MCF 10A (cell line): ENCODE measurements at regions not wholly inside any gene's neighbourhood (a gene's known extent, or its start where the extent isn't known, plus 50 kb on each side); places are given as distances from the start of the nearest gene placed in this dataset.

ENCODE experiments used
- BruUV-seq: library from RNA; stranded (reverse); fragments of 400-500 nt; replicated peaks from 2 replicates; lab custom pipeline; 2021; lab: Mats Ljungman, UMichigan
- CTCF ChIA-PET: fragments of 300-600 bp; sonication (Branson Sonifier 250); formaldehyde crosslinking; extraction: SDS; loops from one replicate; lab custom pipeline; 2021; ENCODE audit warnings: antibody characterized with exemption, inconsistent platforms; lab: Yijun Ruan, JAX
- POLR2A ChIA-PET: fragments of 300-600, 350-650 bp; sonication (Branson Sonifier 250); formaldehyde crosslinking; extraction: SDS; loops from one replicate; lab custom pipeline; 2020; ENCODE audit warnings: antibody characterized with exemption, inconsistent platforms; lab: Yijun Ruan, JAX
- DNase-seq: peaks from one replicate; pipeline ENCODE4 v3.0.0-alpha.2; 2018; ENCODE audit not compliant: unreplicated experiment
- H3K27ac Mint-ChIP-seq: one replicate; pipeline ENCODE4 v1.8.0; 2022; ENCODE audit warnings: mild to moderate bottlenecking, low read depth, mixed read lengths; ENCODE audit not compliant: unreplicated experiment
- H3K27me3 Mint-ChIP-seq: one replicate; pipeline ENCODE4 v1.8.0; 2022; ENCODE audit warnings: mixed read lengths; ENCODE audit not compliant: insufficient read depth, unreplicated experiment
- H3K36me3 Mint-ChIP-seq: one replicate; pipeline ENCODE4 v1.8.0; 2022; ENCODE audit warnings: mild to moderate bottlenecking, moderate library complexity, mixed read lengths; ENCODE audit not compliant: insufficient read depth, unreplicated experiment
- H3K4me1 Mint-ChIP-seq: one replicate; pipeline ENCODE4 v1.8.0; 2022; ENCODE audit warnings: mixed read lengths; ENCODE audit not compliant: insufficient read depth, unreplicated experiment
- H3K4me3 Mint-ChIP-seq: one replicate; pipeline ENCODE4 v1.8.0; 2022; ENCODE audit warnings: mild to moderate bottlenecking, moderate library complexity, mixed read lengths; ENCODE audit not compliant: unreplicated experiment
- H3K9me3 Mint-ChIP-seq: one replicate; pipeline ENCODE4 v1.8.0; 2022; ENCODE audit warnings: mixed read lengths; ENCODE audit not compliant: unreplicated experiment
- intact Hi-C: fragments of 100-400 bp; cut with micrococcal nuclease; formaldehyde crosslinking; loops from 2 replicates; pipeline ENCODE4 v1.14.1; 2022
- TF ChIP-seq, protein P1 (sequence below): fragments of 200-600 bp; IDR thresholded peaks from one replicate; pipeline ENCODE4 v1.8.0; 2022; ENCODE audit warnings: antibody characterized with exemption, mild to moderate bottlenecking; ENCODE audit not compliant: unreplicated experiment

DNA sequence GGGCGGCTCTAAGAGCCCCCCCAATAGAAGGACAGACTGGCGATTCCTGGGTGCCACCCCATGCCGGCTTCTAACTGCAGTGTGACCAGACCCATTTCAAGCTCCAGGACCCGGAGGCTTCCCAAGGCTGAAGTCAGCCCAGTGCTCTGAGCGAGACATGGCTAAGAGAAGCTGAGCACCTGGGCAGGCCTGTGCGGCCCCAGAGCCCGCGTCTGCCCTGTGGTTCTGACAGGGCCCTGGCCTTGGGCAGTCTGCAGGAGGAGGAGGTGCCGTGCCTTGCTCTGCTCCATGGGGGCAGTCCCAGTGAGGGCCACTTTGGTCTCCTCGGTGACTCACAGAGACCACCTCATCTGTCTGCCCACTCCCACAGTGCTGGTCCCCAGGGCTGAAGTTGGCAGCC is 1314.2 kb downstream of the BRD1 start:
- TF ChIP-seq, protein P1, sequence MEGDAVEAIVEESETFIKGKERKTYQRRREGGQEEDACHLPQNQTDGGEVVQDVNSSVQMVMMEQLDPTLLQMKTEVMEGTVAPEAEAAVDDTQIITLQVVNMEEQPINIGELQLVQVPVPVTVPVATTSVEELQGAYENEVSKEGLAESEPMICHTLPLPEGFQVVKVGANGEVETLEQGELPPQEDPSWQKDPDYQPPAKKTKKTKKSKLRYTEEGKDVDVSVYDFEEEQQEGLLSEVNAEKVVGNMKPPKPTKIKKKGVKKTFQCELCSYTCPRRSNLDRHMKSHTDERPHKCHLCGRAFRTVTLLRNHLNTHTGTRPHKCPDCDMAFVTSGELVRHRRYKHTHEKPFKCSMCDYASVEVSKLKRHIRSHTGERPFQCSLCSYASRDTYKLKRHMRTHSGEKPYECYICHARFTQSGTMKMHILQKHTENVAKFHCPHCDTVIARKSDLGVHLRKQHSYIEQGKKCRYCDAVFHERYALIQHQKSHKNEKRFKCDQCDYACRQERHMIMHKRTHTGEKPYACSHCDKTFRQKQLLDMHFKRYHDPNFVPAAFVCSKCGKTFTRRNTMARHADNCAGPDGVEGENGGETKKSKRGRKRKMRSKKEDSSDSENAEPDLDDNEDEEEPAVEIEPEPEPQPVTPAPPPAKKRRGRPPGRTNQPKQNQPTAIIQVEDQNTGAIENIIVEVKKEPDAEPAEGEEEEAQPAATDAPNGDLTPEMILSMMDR: no peak
- Mint-ChIP-seq H3K4me1 (no peaks in the 10 kb centered on the region), H3K36me3 (no peaks in the 10 kb centered on the region), H3K9me3 (peaks cover 30% of the 10 kb centered on the region), H3K27ac (no peak overlapping the region), H3K4me3 (no peak overlapping the region), H3K27me3 (no peaks in the 10 kb centered on the region)
- POLR2A ChIA-PET: no interaction called here
- DNase-seq: no peak
- BruUV-seq: no TSS peak
- CTCF ChIA-PET: interaction anchor here (0.6 to 0.8 kb wide), 2 partner anchors 11 to 21 kb away, joined by 3 to 4 read pairs; no protein-coding TSS in a partner anchor
- intact Hi-C loops: no loop called here

DNA sequence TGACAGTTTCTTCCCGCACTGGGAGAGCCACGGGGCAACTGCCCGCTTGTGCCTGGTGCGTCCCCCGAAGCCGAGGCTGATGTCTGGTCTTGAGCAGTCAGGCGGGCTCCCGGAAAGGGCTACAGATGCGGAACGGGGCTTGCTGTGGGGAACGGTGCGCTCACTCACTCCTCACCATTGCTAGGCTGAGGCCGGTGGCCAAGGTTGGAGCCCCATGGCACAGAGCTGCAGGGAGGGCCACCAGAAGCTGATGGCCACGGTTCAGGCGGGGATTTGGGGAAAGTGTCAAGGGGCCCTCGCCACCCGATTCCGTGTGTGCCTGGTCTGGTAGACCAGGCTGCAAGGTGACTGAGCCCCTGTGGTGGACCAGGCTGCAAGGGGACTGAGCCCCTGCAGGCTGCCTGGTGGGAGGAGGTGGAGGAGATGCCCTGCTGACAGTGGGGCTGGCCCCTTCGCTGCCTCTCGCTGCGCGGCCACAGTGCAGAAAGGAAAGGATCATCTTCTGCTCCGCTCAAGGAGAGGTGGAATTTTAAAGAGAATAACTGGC is 1315.8 kb downstream of the BRD1 start:
- no peaks in the 10 kb centered on the region for H3K4me1 Mint-ChIP-seq
- TF ChIP-seq, protein P1: no peak
- intact Hi-C loops: no loop called here
- H3K36me3 Mint-ChIP-seq: no peaks in the 10 kb centered on the region
- no peak for DNase-seq
- H3K27ac Mint-ChIP-seq: no peak overlapping the region
- H3K27me3 Mint-ChIP-seq: no peaks in the 10 kb centered on the region
- BruUV-seq: no TSS peak
- peaks cover 34% of the 10 kb centered on the region for H3K9me3 Mint-ChIP-seq
- H3K4me3 Mint-ChIP-seq: no peak overlapping the region
- ChIA-PET POLR2A (no interaction called here), CTCF (no interaction called here)

DNA sequence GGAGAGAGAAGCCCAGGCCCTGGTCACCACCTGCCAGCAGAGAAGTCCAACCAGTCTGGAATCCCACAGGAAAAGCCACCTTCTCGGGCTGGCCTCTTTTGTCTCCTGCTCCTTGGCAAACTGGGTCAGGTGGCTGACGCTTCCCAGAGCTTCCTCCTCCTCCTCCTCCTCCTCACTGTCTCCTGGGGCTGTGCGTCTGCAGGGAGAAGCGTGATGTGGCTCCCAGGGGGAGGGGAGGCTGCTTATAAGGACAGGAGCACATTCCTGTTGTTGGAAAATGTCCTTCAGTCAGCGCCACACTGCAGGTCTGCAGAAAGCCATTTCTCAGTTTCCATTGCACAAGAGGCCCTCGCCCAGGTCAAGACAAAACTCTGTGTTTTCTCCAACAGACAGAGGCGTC is 1316.5 kb downstream of the BRD1 start:
- Mint-ChIP-seq H3K27ac (no peak overlapping the region), H3K4me1 (no peaks in the 10 kb centered on the region), H3K4me3 (no peak overlapping the region), H3K27me3 (no peaks in the 10 kb centered on the region), H3K9me3 (peaks cover 37% of the 10 kb centered on the region), H3K36me3 (no peaks in the 10 kb centered on the region)
- intact Hi-C loops: no loop called here
- BruUV-seq: no TSS peak
- ChIA-PET CTCF (no interaction called here), POLR2A (no interaction called here)
- TF ChIP-seq, protein P1: no peak
- no peak for DNase-seq

DNA sequence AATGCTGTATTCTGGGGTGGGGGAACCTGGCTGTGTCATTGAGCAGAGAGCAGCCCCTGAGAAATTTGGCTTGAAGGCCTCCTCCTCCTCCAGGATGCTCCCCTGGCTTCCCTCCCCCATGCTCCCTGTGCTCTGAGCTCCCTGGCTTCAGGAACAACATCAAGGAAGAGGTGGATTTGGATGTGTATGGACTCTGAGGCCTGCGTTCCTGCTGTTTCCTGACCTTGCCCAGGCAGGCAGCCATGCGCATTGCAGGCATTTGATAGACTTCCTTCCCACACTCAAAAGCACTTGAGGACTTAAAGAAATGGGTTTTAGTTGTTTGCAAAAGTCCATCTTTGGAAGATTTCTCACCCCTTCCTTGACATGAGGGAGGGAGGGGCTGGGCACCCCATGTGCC is 1317.1 kb downstream of the BRD1 start:
- H3K27ac Mint-ChIP-seq: no peak overlapping the region
- no TSS peak for BruUV-seq
- intact Hi-C loops: no loop called here

More for the DNA sequence above, 1317.1 kb downstream of the BRD1 start:
- DNase-seq: no peak
- POLR2A ChIA-PET: no interaction called here
- Mint-ChIP-seq H3K4me1 (no peaks in the 10 kb centered on the region), H3K4me3 (no peak overlapping the region), H3K27me3 (no peaks in the 10 kb centered on the region), H3K36me3 (no peaks in the 10 kb centered on the region), H3K9me3 (peaks cover 37% of the 10 kb centered on the region)
- TF ChIP-seq, protein P1: no peak
- CTCF ChIA-PET: no interaction called here
